Fibroblast of lung (primary cell): ENCODE measurements at regions not wholly inside any gene's neighbourhood (a gene's known extent, or its start where the extent isn't known, plus 50 kb on each side); places are given as distances from the start of the nearest gene placed in this dataset.

ENCODE experiments used
- DNase-seq, 2 donors: peaks; one replicate each; pipeline versions ENCODE4 v3.0.0 to v3.0.0-alpha.2; 2010; ENCODE audit warnings: low read depth in 2 of 2
- H2AFZ ChIP-seq: 2 replicates; pipeline ENCODE4 v1.5.1; 2012; ENCODE audit warnings: low read length, control low read depth, inconsistent platforms
- H3K27ac ChIP-seq: 2 replicates; pipeline ENCODE4 v1.5.1; 2011; ENCODE audit warnings: low read length, control low read depth; ENCODE audit not compliant: insufficient read depth
- H3K27me3 ChIP-seq: 2 replicates; pipeline ENCODE4 v1.5.1; 2011; ENCODE audit warnings: mild to moderate bottlenecking, low read length; ENCODE audit not compliant: control insufficient read depth, insufficient read depth
- H3K36me3 ChIP-seq: 2 replicates; pipeline ENCODE4 v1.5.1; 2011; ENCODE audit warnings: low read length; ENCODE audit not compliant: control insufficient read depth, insufficient read depth
- H3K4me1 ChIP-seq: 2 replicates; pipeline ENCODE4 v1.5.1; 2011; ENCODE audit warnings: low read length; ENCODE audit not compliant: control insufficient read depth, insufficient read depth; ENCODE audit errors: extremely low read depth
- H3K4me2 ChIP-seq: 2 replicates; pipeline ENCODE4 v1.5.1; 2011; ENCODE audit warnings: low read length, control low read depth; ENCODE audit not compliant: insufficient read depth; ENCODE audit errors: extremely low read depth
- H3K4me3 ChIP-seq, 4 experiments: fragments of 200-600 bp in 1 of 4; sonication (generic) in 1 of 4; replicated peaks in 1 of 4; 2 replicates each; pipeline ENCODE4 v1.5.1; 2011 to 2016; ENCODE audit warnings: low read length in 4 of 4, low read depth in 3 of 4, mild to moderate bottlenecking in 3 of 4, control low read depth in 2 of 4, inconsistent platforms in 1 of 4, mixed read lengths in 1 of 4; ENCODE audit not compliant: insufficient read depth in 1 of 4; ENCODE audit errors: control extremely low read depth in 1 of 4
- H3K79me2 ChIP-seq: 2 replicates; pipeline ENCODE4 v1.5.1; 2012; ENCODE audit warnings: mild to moderate bottlenecking, low read length, inconsistent platforms; ENCODE audit not compliant: control insufficient read depth, insufficient read depth
- H3K9ac ChIP-seq: 2 replicates; pipeline ENCODE4 v1.5.1; 2011; ENCODE audit warnings: mild to moderate bottlenecking, low read length, control low read depth; ENCODE audit not compliant: insufficient read depth
- H3K9me3 ChIP-seq: 2 replicates; pipeline ENCODE4 v1.5.1; 2012; ENCODE audit warnings: low read depth, low read length; ENCODE audit not compliant: control insufficient read depth, insufficient read depth
- H4K20me1 ChIP-seq: 2 replicates; pipeline ENCODE4 v1.5.1; 2011; ENCODE audit warnings: low read length; ENCODE audit not compliant: control insufficient read depth, insufficient read depth; ENCODE audit errors: extremely low read depth
- EZH2 ChIP-seq: IDR thresholded peaks from 2 replicates; pipeline ENCODE4 v1.5.1; 2012; ENCODE audit warnings: low read length, control low read depth, mild to moderate bottlenecking; ENCODE audit errors: missing control alignments
- TF ChIP-seq, protein P1 (sequence below), 2 donors: IDR thresholded peaks in 1 of 2; conservative IDR thresholded peaks in 1 of 2; 1 replicate in 1 of 2; 2 replicates in 1 of 2; pipeline ENCODE4 v1.5.1; 2011 to 2012; ENCODE audit warnings: low read length in 2 of 2, control low read depth in 1 of 2, inconsistent platforms in 1 of 2, low read depth in 1 of 2, mild to moderate bottlenecking in 1 of 2

DNA sequence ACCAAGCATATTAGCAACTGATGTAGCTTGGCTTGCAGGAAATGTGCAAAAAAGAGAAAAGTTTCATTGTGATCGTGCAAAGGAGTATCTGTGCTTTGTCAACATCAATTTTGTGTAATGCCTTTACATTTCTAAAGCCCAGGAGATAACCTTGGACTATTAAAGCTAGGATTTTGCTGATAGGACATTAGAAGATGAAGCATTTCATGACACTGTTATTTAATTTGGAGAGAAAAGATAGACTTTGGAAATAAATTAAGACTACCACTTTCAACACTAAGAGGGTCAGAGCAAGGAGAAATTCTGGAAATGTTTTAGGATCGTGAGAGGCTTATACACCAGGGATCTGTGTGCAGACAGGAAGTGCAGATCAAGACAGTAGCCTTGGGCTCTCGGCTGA is 120.6 kb upstream of the MID1 start:
- Histone ChIP-seq H4K20me1 (no peaks in the 10 kb centered on the region), H3K4me2 (no peak overlapping the region), H3K9me3 (no peaks in the 10 kb centered on the region), H3K79me2 (no peaks in the 10 kb centered on the region), H3K4me3 (no peak overlapping the region), H3K4me1 (no peaks in the 10 kb centered on the region), H2AFZ (no peak overlapping the region), H3K27me3 (no peaks in the 10 kb centered on the region), H3K27ac (no peak overlapping the region), H3K36me3 (no peaks in the 10 kb centered on the region), H3K9ac (no peak overlapping the region)
- TF ChIP-seq, protein P1, sequence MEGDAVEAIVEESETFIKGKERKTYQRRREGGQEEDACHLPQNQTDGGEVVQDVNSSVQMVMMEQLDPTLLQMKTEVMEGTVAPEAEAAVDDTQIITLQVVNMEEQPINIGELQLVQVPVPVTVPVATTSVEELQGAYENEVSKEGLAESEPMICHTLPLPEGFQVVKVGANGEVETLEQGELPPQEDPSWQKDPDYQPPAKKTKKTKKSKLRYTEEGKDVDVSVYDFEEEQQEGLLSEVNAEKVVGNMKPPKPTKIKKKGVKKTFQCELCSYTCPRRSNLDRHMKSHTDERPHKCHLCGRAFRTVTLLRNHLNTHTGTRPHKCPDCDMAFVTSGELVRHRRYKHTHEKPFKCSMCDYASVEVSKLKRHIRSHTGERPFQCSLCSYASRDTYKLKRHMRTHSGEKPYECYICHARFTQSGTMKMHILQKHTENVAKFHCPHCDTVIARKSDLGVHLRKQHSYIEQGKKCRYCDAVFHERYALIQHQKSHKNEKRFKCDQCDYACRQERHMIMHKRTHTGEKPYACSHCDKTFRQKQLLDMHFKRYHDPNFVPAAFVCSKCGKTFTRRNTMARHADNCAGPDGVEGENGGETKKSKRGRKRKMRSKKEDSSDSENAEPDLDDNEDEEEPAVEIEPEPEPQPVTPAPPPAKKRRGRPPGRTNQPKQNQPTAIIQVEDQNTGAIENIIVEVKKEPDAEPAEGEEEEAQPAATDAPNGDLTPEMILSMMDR (conservative IDR thresholded peaks at IDR 0.05 in 1 of 2, IDR thresholded peaks at IDR 0.05 in 1 of 2; ENCODE audit: low read depth in 1 of 2, low read length in 2 of 2) = no peak
- no peak for TF ChIP-seq EZH2
- no peak for DNase-seq

DNA sequence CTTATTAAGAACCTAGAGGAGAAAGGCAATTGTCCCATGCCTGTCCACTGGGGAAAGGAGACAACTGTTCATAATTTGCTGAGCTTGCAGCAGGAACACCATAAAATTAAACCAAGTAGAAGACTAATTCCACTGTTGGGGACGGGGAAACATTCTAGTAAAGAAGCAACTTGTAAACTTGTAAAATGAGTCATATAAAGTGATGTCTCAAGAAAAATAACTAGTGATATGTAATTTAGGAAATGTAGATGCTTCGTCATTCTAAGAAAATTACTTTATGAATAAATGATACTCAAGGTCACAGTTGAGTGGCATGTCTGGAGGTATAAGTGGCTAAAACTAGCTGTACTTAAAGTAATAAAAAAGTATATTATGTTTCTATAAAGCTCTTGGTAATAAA is 121.2 kb upstream of the MID1 start:
- H3K4me2 ChIP-seq = no peak overlapping the region
- TF ChIP-seq EZH2 = no peak
- TF ChIP-seq, protein P1 (conservative IDR thresholded peaks at IDR 0.05 in 1 of 2, IDR thresholded peaks at IDR 0.05 in 1 of 2; ENCODE audit: low read depth in 1 of 2, low read length in 2 of 2) = no peak
- no peak for DNase-seq

DNA sequence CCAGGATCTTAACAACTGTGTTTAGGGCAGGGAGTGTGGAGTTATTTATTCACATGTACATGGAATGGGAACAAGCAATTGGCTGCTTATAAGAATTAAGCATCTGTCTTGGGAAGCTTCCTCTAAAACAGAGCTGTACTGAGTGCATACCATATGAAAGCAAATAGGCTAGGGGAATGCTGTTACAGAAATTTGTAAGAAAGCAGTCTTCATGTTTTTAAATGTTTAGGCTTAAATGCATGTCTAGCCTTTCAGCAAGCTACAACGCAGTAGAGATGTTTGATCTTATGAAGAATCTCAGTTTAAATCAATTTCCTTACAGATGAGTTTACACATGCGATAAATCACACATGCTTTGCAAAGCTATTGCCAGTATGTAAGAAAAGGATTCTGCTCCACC is 123.1 kb upstream of the MID1 start:
- Histone ChIP-seq H3K79me2 (no peaks in the 10 kb centered on the region), H3K4me3 (no peak overlapping the region), H3K27me3 (no peaks in the 10 kb centered on the region), H3K36me3 (no peaks in the 10 kb centered on the region), H4K20me1 (no peaks in the 10 kb centered on the region), H3K9ac (no peak overlapping the region), H3K27ac (no peak overlapping the region), H3K4me1 (no peaks in the 10 kb centered on the region), H3K9me3 (no peaks in the 10 kb centered on the region), H2AFZ (no peak overlapping the region), H3K4me2 (no peak overlapping the region)
- no peak for DNase-seq
- TF ChIP-seq, protein P1 (conservative IDR thresholded peaks at IDR 0.05 in 1 of 2, IDR thresholded peaks at IDR 0.05 in 1 of 2; ENCODE audit: low read depth in 1 of 2, low read length in 2 of 2) = no peak
- TF ChIP-seq EZH2 = no peak

More for the DNA sequence above, 121.2 kb upstream of the MID1 start:
- no peak overlapping the region for H2AFZ ChIP-seq
- H3K9me3 ChIP-seq = no peaks in the 10 kb centered on the region
- no peaks in the 10 kb centered on the region for H4K20me1 ChIP-seq
- H3K4me3 ChIP-seq = no peak overlapping the region
- H3K4me1 ChIP-seq = no peaks in the 10 kb centered on the region
- no peaks in the 10 kb centered on the region for H3K36me3 ChIP-seq
- H3K79me2 ChIP-seq = no peaks in the 10 kb centered on the region
- no peak overlapping the region for H3K9ac ChIP-seq
- no peak overlapping the region for H3K27ac ChIP-seq
- no peaks in the 10 kb centered on the region for H3K27me3 ChIP-seq
